ENCODE measurements at regions not wholly inside any gene's neighbourhood (a gene's known extent, or its start where the extent isn't known, plus 50 kb on each side); places are given as distances from the start of the nearest gene placed in this dataset.

GRCh38 chr10:108000365-108000764 lies 835.9 kb upstream of the SORCS1 start:
- H3K4me3 ChIP-seq (ENCODE audit: low read depth in 1 of 2, low read length in 1 of 2): no peak overlapping the region
- H3K9me3 ChIP-seq: no peaks in the 10 kb centered on the region
- no peak overlapping the region for H3K27ac ChIP-seq
- no peaks in the 10 kb centered on the region for H3K4me1 ChIP-seq (ENCODE audit: control insufficient read depth in 1 of 2, insufficient read depth in 1 of 2, low read depth in 1 of 2, low read length in 1 of 2)
- TF ChIP-seq, protein P1, sequence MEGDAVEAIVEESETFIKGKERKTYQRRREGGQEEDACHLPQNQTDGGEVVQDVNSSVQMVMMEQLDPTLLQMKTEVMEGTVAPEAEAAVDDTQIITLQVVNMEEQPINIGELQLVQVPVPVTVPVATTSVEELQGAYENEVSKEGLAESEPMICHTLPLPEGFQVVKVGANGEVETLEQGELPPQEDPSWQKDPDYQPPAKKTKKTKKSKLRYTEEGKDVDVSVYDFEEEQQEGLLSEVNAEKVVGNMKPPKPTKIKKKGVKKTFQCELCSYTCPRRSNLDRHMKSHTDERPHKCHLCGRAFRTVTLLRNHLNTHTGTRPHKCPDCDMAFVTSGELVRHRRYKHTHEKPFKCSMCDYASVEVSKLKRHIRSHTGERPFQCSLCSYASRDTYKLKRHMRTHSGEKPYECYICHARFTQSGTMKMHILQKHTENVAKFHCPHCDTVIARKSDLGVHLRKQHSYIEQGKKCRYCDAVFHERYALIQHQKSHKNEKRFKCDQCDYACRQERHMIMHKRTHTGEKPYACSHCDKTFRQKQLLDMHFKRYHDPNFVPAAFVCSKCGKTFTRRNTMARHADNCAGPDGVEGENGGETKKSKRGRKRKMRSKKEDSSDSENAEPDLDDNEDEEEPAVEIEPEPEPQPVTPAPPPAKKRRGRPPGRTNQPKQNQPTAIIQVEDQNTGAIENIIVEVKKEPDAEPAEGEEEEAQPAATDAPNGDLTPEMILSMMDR (IDR thresholded peaks at IDR 0.05): no peak
- no peaks in the 10 kb centered on the region for H3K36me3 ChIP-seq
- H3K27me3 ChIP-seq: no peaks in the 10 kb centered on the region

GRCh38 chr10:107994621-107995270 lies 830.2 kb upstream of the SORCS1 start:
- Histone ChIP-seq H3K9me3 (no peaks in the 10 kb centered on the region), H3K36me3 (no peaks in the 10 kb centered on the region), H3K4me3 (ENCODE audit: low read depth in 1 of 2, low read length in 1 of 2) (no peak overlapping the region)

DNA sequence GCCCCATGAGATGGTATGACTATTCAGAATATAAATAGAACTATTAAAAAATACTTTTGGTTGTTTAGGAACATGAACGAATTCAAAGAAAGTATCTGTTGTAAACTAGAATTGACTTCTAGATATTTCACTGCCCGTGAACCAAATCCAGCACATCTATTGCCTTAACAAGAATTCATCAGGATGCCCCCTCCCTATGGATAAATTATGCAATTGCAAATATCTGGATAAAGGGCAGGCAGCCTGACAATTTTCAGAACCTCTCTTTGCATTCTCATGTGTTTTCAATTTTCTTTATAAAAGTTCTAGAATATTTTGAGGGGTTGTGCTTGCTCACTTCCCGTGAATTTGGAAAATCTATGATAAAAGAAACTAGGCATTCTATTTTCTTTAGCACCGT lies 822.1 kb upstream of the SORCS1 start:
- Histone ChIP-seq H3K4me3 (ENCODE audit: low read depth in 1 of 2, low read length in 1 of 2) (no peak overlapping the region), H3K9me3 (no peaks in the 10 kb centered on the region), H3K4me1 (ENCODE audit: control insufficient read depth in 1 of 2, insufficient read depth in 1 of 2, low read depth in 1 of 2, low read length in 1 of 2) (no peaks in the 10 kb centered on the region), H3K27me3 (no peaks in the 10 kb centered on the region), H3K36me3 (no peaks in the 10 kb centered on the region), H3K27ac (no peak overlapping the region)
- TF ChIP-seq, protein P1 (IDR thresholded peaks at IDR 0.05): no peak

More at GRCh38 chr10:107994621-107995270, 830.2 kb upstream of the SORCS1 start:
- Histone ChIP-seq H3K27me3 (no peaks in the 10 kb centered on the region), H3K27ac (no peak overlapping the region), H3K4me1 (ENCODE audit: control insufficient read depth in 1 of 2, insufficient read depth in 1 of 2, low read depth in 1 of 2, low read length in 1 of 2) (no peaks in the 10 kb centered on the region)
- TF ChIP-seq, protein P1 (IDR thresholded peaks at IDR 0.05): no peak

DNA sequence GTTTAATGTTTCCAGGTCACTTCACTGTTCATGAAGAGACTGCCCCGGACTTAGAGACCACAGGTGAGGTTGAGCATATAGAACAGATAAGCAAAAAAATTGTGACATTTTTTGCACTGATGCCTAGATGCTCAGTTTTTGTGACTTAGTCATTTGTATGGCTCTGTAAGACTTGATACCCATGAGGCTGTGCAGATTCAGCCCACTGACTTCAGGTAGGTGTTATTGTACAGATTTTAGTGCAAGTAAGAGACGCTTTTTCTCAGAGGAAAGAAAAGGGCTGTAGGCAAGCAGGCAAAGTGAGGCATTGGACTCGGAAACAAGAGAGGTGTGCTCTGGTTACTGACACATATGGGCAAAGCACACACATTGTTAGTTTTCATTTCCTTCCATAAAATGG lies 820.1 kb upstream of the SORCS1 start:
- no peaks in the 10 kb centered on the region for H3K4me1 ChIP-seq (ENCODE audit: control insufficient read depth in 1 of 2, insufficient read depth in 1 of 2, low read depth in 1 of 2, low read length in 1 of 2)
- no peak overlapping the region for H3K27ac ChIP-seq
- H3K36me3 ChIP-seq: no peaks in the 10 kb centered on the region
- no peak overlapping the region for H3K4me3 ChIP-seq (ENCODE audit: low read depth in 1 of 2, low read length in 1 of 2)
- H3K9me3 ChIP-seq: no peaks in the 10 kb centered on the region
- H3K27me3 ChIP-seq: no peaks in the 10 kb centered on the region
- TF ChIP-seq, protein P1 (IDR thresholded peaks at IDR 0.05): no peak

DNA sequence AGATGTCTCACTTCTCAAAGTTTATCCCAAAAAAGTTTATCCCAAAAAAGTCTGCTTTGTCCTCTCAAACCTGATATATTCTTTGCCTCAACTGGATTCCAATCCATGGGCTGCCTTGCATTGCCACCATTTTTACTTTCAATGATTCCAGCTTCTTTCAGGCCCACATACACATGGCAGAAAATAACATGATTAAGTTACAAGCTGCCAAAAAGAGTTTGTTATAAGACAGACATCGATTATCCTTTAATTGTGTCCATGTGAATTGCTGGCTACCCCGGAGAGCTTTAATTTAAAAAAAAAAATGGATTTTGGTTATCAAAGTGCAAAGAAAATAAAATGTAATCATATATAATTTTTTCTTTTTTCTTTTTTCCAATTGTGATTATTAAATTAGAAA lies 819.6 kb upstream of the SORCS1 start:
- TF ChIP-seq, protein P1 (IDR thresholded peaks at IDR 0.05): no peak
- Histone ChIP-seq H3K4me1 (ENCODE audit: control insufficient read depth in 1 of 2, insufficient read depth in 1 of 2, low read depth in 1 of 2, low read length in 1 of 2) (no peaks in the 10 kb centered on the region), H3K27ac (no peak overlapping the region), H3K4me3 (ENCODE audit: low read depth in 1 of 2, low read length in 1 of 2) (no peak overlapping the region), H3K36me3 (no peaks in the 10 kb centered on the region), H3K27me3 (no peaks in the 10 kb centered on the region), H3K9me3 (no peaks in the 10 kb centered on the region)
